HUDEP-2 (cell line): ENCODE measurements at regions not wholly inside any gene's neighbourhood (a gene's known extent, or its start where the extent isn't known, plus 50 kb on each side); places are given as distances from the start of the nearest gene placed in this dataset.

Source experiments
- DNase-seq, 76 experiments: peaks; one replicate each; lab custom pipeline; 2025; ENCODE audit not compliant: unreplicated experiment in 76 of 76; lab: John Stamatoyannopoulos, UW

DNA sequence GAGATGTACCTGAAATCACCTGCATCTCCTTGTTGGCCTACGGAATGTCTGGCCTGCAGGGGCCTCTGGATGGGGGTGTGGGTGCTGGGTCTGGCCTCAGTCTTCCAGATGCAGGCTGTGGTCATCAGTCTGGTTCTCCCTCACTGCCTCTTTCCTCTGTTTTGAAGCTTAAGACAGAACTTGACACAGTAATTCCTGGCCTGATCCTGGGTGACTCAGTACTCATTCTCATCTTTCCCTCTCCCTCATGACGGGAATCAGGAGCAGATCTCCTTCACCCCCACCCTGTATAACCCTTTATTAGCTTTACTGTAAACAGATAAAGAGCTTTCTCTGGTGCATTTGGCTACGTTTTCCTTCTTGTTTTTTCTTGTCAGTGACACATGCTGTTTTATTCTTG is 89.3 kb upstream of the ADAMTS16 start:
- DNase-seq, result no peak

DNA sequence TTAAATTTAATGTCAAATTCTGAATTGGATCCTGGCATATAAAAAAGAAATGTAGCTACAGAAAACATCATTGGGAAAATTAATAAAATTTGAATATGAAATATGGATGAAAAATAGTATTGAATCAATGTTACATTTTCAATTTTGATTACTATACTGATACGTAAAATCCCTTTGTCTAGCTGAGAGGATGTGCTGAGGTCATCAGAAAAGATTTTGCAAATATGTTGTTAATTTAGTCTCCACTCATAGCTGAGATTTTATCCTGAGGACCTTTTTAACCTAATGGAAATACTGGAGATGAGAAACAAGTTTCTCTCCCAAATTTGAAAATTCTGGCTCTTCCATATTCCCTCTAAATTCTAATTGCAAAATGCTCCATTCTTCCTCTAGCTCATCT is 84.4 kb upstream of the ADAMTS16 start:
- DNase-seq, result no peak

DNA sequence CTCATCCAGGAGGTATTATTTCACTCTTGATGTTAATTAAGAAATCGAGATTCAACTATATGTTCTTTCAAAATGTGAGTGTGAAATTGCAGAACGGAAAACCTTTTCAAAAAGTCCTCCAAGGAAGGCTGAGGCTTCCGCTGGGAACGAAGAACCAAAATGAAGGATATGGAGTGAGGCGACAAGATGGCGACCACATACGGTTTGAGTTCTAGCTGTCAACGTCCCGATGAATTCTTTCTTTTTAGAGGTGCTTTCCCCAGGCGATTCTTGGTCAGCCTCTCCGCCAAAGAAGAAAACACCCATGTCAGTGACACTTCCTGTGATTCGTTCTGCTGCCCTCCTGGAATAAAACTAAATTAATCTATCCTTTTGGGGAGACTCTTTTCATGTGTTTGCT is 78.3 kb upstream of the ADAMTS16 start:
- DNase-seq, result no peak

DNA sequence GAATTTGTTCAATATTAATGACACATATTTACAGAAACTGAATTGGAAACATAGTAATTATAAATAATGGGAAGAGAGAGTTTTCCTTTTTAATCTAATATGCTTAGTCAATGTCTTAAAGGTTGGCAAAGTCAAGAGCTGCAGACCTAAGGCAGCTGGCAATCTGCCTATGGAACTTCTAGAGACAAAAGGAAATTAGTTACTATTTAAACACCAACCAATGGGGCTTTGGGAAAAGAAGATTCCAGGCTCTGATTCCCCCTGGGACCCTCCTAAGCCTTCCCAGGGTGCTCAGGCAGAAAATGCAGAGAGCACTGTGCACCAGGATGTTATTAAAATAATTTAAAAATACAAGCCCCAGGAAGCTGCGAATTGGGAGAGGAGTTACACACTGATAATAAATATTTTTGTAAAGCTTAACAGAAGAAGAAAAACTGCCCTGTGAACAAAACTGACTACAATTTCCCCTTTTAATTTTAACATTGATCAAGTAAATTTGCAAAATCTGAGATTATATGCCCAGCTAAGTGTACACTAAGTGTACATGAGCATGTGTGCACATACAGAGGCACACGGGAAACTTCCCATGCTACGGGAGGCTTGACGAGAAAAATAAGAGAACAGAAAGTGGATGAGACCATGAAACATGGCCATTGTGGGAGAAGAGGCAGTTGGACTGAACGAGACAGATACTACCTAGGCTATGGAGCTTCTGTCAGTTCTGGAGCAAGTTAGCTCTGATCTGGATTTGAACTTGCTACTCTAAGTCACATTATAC is 77.4 kb upstream of the ADAMTS16 start:
- no peak for DNase-seq

DNA sequence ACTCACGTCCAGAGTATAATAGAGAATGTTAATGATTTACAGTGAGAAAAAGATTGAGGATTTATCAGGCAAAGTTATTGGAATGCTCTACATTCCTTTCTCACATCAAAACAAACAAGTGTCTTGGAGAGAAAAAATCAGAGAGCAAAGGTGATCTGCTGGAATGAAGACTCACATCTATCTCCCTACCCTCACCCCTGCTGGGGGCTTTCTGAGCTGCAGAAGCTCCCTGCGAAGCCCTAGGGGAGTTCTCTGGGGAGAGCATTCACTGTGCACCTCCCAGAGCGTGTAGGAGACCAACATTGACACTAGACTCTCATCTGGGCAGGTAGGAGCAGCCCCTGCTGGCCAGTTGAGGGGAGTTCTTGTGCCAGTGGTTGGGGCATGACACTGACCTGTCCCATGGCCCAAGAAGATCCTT is 76.6 kb upstream of the ADAMTS16 start:
- no peak for DNase-seq

DNA sequence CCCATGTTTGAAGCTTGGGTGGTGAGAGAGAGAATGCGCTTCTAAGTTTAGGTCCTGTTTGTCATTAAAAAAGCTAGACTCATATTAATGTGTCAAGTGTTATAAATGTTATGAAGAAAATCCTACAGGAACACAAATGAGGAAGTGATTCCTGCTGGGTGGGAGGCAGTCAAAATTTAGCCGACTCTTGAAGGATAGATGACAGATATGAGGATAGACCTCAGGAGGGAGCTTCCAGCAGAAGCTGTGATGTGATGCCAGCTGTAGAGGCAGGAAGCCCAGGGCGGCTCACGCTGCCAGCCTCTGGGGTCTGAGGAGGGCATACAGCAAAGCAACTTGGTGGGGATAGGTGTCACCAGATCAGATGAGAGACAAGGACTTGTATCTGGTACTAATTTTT is 74.7 kb upstream of the ADAMTS16 start:
- no peak for DNase-seq

DNA sequence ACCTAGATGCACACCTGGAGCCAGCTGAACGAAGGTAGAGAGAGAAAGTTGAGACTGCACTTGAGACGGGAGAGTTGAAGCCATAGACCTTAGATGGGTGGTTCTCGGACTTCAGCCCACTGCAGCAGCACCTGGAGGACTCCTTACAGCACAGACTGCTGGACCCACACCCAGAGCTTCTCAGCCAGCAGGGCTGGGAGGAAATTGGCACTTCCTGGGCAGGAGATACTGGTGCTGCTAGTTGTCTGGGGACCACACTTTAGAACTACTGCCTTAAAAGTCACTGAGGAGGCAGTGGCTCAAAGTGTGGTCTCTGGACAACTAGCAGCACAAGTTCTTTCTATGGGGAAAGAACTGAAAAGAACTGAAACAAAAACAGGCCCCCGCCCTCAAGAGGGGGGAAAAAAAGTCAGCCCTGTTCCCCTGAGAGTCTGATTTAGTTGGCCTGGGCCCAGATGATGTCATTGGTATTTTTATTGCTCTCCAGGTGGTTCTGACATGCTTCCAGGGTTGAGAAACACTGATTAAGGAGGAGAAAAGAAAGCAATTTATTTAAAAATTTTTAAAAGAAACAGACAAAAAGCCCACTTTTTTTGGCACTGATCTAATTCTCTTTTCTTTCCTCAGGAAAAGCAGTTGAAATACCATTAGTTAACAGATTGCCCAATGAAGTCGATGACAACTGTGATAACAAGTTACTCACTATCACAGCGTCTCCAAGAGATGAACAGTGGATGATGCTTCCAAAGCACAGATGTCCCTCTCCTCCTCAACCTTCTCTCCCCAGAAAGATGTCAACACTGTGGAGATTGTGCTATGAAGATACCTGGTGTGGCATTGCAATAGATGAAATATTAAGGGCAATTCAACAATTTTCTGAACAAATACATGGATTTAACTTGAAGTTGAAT is 73.6 kb upstream of the ADAMTS16 start:
- no peak for DNase-seq

DNA sequence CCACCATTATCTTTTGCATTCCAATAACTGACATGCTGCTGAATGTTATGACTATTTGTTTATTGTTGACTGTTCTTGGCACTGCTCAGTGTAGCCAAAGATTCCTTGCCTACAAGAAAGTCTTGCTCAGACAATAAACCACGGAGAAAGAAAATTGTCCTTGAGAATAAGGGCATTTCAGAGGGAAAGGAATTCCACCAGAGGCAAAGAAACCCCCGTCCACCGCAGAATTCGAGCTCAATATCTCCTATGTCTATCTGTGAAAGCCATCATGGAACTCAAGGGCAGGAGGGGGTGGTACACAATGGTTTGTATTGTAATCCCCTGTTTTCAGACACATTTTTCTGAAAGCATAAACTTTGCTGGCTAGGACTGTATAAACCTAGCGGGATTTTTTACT is 70.3 kb upstream of the ADAMTS16 start:
- DNase-seq, result no peak

DNA sequence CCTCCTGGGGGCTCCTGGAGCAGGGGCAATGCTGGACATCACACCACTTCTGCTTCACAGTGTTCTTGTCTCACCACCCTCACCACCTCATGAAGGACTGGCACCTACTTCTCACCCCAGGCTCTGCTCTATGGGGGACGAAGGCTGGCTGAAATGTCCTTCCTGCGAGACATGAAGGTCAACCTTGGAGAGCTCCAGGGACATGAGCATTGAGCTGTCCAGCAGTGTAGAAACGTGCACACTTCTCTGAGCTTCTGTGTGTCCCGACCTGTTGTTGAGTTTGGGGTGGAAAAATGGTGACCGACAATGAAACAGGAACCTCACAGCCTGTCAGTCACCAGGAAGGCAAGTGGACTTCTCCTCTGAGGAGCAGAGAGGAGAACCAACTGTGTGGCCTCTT is 68.6 kb upstream of the ADAMTS16 start:
- DNase-seq, result no peak

DNA sequence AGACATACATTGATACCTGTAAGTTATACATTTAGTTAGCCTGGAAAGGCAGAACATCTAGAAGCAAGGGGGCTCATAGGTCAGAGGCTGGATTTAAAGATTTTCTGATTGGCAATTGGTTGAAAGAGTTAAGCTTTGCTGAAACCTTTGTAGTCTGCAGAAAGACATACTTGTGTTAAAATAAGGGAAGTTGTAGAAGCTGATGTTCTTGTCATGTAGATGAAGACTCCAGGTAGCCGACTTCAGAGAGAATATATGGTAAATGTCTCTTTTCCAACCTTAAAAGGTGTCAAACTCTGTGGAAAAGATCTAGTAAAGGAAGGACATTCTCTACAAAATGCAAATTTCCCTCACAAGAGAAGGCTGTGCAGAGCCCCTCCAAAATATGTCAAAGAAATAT is 62.9 kb upstream of the ADAMTS16 start:
- no peak for DNase-seq

DNA sequence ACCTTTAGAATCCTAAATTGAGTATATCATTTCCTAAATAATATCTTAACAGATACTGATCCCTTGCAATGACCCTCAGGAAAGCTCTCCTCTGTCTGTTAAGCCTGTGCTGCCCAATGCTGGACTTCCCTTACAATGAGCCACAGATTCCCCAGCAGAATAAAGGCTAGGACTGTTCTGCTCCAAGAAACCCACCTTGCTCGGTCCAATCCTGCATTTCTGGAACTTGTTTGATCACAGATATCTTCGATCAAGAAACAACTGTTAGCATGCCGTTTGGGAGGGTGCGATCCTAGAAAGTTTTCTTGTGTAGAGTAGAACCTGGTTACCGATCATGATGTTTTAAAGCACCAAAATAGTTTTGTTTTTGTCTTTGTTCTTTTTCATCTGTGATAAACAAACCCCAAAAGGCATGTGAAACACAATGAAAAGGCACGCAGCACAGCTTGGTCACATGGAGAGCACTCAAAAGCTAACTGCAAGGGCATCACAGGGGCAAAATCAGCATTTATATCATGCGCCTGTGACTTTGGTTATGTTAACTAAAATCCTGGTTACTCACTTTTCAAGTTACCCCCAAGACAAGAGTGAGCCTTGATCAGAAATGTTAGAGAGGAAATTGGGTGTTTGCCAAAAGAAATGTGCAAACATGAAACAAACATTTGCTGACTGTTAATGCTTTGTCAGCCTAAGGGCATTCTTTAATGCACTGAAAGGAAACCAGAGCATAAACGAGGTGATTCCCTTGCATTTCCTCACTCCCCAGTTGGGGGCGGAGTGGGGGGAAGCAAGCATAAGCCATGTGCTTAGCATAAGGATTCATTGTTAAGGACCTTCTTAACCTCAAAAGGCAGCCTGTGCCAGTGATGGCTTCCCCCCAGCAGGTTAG is 61.9 kb upstream of the ADAMTS16 start:
- DNase-seq, result no peak

DNA sequence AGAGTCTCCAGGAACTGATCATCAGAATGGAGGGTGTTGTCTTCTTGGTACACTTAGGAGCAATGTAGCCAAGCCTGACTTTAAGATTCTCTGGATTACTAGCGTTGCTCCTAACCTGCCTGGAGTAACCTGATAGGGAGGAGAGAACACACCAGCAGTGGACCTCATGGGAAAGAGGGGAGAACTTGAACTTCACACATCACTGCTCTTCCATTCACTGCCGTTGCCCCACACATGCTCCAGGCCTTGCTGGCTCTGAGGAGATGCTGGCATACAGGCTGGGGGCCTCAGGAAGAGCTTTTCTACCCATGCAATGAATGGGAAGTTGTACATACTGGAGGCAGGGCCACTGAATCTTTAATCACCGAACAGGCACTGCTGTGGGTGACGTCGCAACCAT is 60.3 kb upstream of the ADAMTS16 start:
- DNase-seq, result no peak

DNA sequence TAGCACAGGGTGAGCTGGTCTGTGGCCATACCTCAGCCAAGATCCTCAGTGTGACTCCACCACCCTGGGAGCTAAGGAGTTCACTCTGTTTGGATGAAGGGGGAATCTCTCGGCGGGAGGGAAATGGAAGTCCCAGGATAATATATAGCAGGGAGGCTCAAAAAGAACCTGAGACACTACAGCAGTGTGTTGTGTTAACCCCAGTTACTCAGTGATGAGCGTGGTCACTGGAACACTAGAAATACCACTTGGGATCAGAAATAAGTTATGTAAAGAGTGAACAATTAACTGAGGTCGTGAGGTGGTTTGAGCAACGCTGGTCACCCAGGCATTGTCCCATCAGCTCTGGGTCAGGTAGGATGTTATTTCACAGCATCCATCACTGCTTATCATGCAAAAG is 59.3 kb upstream of the ADAMTS16 start:
- no peak for DNase-seq

DNA sequence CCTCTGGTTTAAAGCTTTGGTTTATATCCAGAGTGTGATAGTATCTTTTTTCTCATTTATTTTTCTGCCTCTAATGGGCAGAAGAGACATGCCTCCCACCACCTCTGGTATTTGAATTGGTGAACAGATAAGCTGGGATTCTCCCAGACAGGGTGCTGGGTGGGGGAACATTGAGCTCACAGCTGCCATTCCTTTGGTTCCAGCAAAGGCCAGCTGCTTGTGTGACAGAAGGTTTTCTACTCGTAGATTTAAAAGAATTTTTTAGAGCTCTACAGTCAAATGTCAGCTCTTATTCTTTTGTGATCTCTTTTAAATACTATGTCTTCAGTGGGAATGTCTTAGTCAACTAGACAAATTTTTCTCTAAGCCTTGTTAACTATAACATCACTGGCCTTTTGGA is 54.7 kb upstream of the ADAMTS16 start:
- no peak for DNase-seq

DNA sequence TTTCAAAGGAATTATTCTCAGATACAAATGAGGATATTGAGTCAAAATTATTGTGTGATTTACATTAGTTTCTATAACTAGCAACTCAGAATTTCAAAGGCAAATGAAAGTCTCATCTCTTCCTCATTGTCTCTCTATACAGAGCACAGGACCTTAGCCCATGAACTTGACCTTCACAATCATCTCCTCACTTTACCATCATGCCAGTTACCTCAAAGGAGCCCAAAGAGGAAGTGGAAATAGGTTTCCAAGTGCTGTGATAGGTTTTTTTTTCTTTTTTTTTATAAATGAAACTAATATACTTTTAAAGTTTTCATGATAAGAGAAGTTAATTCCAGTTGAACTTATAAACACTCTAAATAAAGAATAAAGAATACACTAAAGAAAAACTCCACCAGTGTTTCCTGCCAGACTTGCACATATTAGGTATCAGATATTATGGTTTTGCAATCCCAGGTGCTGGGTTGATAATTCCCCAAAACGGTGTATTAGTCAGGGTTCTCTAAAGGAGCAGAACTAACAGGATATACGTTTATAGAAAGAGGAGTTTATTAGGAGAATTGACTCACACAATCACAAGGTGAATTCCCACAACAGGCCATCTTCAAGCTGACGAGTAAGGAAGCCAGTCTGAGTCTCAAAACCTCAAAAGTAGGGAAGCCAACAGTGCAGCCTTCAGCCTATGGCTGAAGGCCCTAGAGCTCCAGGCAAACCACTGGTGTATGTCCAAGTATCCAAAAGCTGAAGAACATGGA is 50.1 kb upstream of the ADAMTS16 start:
- no peak for DNase-seq
